GM12878 (cell line): ENCODE measurements at regions not wholly inside any gene's neighbourhood (a gene's known extent, or its start where the extent isn't known, plus 50 kb on each side); places are given as distances from the start of the nearest gene placed in this dataset.

Experiments used
- ATAC-seq: fragments of 200-7000 bp; cut with Tn5 transposase; 3 replicates; pipeline ENCODE4 v1.9.1; 2020; ENCODE audit warnings: mild to moderate bottlenecking, moderate library complexity
- BruUV-seq: library from RNA; stranded (reverse); fragments of 400-500 nt; replicated peaks from 2 replicates; lab custom pipeline; 2021; lab: Mats Ljungman, UMichigan
- CTCF ChIA-PET: fragments of 300-600 bp; sonication (Branson Sonifier 250); formaldehyde crosslinking; extraction: SDS; loops from one replicate; lab custom pipeline; 2021; ENCODE audit warnings: inconsistent platforms; lab: Yijun Ruan, JAX
- POLR2A ChIA-PET: fragments of 350-600 bp; formaldehyde crosslinking; extraction: SDS; loops from one replicate; lab custom pipeline; 2021; ENCODE audit warnings: inconsistent platforms; lab: Charles Lee
- RAD21 ChIA-PET: fragments of 300-600 bp; sonication (Branson Sonifier 250); formaldehyde crosslinking; loops from one replicate; lab custom pipeline; 2023; ENCODE audit warnings: antibody characterized with exemption; ENCODE audit not compliant: unreplicated experiment; lab: Charles Lee
- SMC1A ChIA-PET: fragments of 300-600 bp; sonication (Branson Sonifier 250); formaldehyde crosslinking; loops from one replicate; lab custom pipeline; 2023; ENCODE audit not compliant: unreplicated experiment, uncharacterized antibody; lab: Charles Lee
- DNase-seq: peaks from one replicate; pipeline ENCODE4 v3.0.0-alpha.2; 2011; ENCODE audit warnings: low read depth, low spot score
- FAIRE-seq: peaks from 3 replicates; lab custom pipeline; 2011; peaks lifted over from hg19 to GRCh38; lab: Jason Lieb, UNC
- H2AFZ ChIP-seq: 2 replicates; pipeline ENCODE4 v1.6.0; 2011; ENCODE audit warnings: low read depth, low read length, control low read depth; ENCODE audit not compliant: control insufficient read depth
- H3K27ac ChIP-seq: 2 replicates; pipeline ENCODE4 v1.5.1; 2011; ENCODE audit warnings: control low read depth; ENCODE audit not compliant: control insufficient read depth, insufficient read depth
- H3K27me3 ChIP-seq, 2 experiments: replicated peaks in 1 of 2; 2 replicates each; pipeline versions ENCODE4 v1.6.0 to v1.6.1; 2011; ENCODE audit warnings: low read length in 1 of 2; ENCODE audit not compliant: control insufficient read depth in 2 of 2, insufficient read depth in 2 of 2
- H3K36me3 ChIP-seq, 2 experiments: 2 replicates each; pipeline ENCODE4 v1.5.1; 2011; ENCODE audit warnings: low read length in 1 of 2; ENCODE audit not compliant: control insufficient read depth in 2 of 2, insufficient read depth in 2 of 2
- H3K4me1 ChIP-seq: 2 replicates; pipeline ENCODE4 v1.6.1; 2011; ENCODE audit warnings: mild to moderate bottlenecking, low read length, moderate library complexity, mixed read lengths; ENCODE audit not compliant: control insufficient read depth, insufficient read depth
- H3K4me2 ChIP-seq: 2 replicates; pipeline ENCODE4 v1.6.0; 2011; ENCODE audit warnings: control low read depth; ENCODE audit not compliant: control insufficient read depth, insufficient read depth
- H3K4me3 ChIP-seq: fragments of 200-600 bp; sonication (generic); 2 replicates; pipeline ENCODE4 v1.5.1; 2016
- H3K79me2 ChIP-seq: 2 replicates; pipeline ENCODE4 v1.6.0; 2011; ENCODE audit warnings: low read length; ENCODE audit not compliant: control insufficient read depth, insufficient read depth
- H3K9ac ChIP-seq: 2 replicates; pipeline ENCODE4 v1.8.0; 2011; ENCODE audit warnings: low read length, control low read depth, mixed read lengths; ENCODE audit not compliant: control insufficient read depth, insufficient read depth
- H3K9me3 ChIP-seq: replicated peaks from 3 replicates; pipeline ENCODE4 v1.5.1; 2011; ENCODE audit warnings: mild to moderate bottlenecking, low read length; ENCODE audit not compliant: control insufficient read depth, insufficient read depth
- H4K20me1 ChIP-seq: 2 replicates; pipeline ENCODE4 v1.6.0; 2011; ENCODE audit not compliant: control insufficient read depth, insufficient read depth
- HCFC1 ChIP-seq: fragments of 150-350 bp; IDR thresholded peaks from 2 replicates; pipeline ENCODE4 v1.6.1; 2014; ENCODE audit warnings: low read length
- HDAC6 ChIP-seq: fragments of 200-600 bp; sonication (generic); IDR thresholded peaks from one replicate; pipeline ENCODE4 v1.8.0; 2017; ENCODE audit warnings: antibody characterized with exemption; ENCODE audit not compliant: unreplicated experiment
- IRF4 ChIP-seq: IDR thresholded peaks from 2 replicates; pipeline ENCODE4 v1.6.1; 2011; ENCODE audit warnings: low read depth, low read length
- LARP7 ChIP-seq: fragments of 450-650 bp; IDR thresholded peaks from 2 replicates; pipeline ENCODE4 v1.6.1; 2017; ENCODE audit warnings: mild to moderate bottlenecking
- POLR2AphosphoS5 ChIP-seq: IDR thresholded peaks from 2 replicates; pipeline ENCODE4 v1.6.1; 2011; ENCODE audit warnings: mild to moderate bottlenecking, low read length, inconsistent platforms
- WGBS: methylation state at CpG from one replicate; pipeline ENCODE4 v1.1.6; 2016; ENCODE audit warnings: low lambda C conversion rate; ENCODE audit not compliant: insufficient replicate concordance, insufficient coverage; ENCODE audit errors: missing lambda C conversion rate; 5-methylcytosine and 5-hydroxymethylcytosine counted together
- in situ Hi-C: fragments of 300-500 bp; cut with MboI; formaldehyde crosslinking; loops from 9 replicates; pipeline ENCODE4 v1.14.3; 2018; ENCODE audit warnings: mixed read lengths
- intact Hi-C: fragments of 100-400 bp; cut with micrococcal nuclease; formaldehyde crosslinking; loops from one replicate; pipeline ENCODE4 v1.14.2; 2022; ENCODE audit not compliant: unreplicated experiment
- TF ChIP-seq, protein P1 (sequence below): fragments of 450-650 bp; IDR thresholded peaks from 2 replicates; pipeline ENCODE4 v1.6.1; 2017; ENCODE audit warnings: antibody characterized with exemption, mild to moderate bottlenecking, moderate library complexity

DNA sequence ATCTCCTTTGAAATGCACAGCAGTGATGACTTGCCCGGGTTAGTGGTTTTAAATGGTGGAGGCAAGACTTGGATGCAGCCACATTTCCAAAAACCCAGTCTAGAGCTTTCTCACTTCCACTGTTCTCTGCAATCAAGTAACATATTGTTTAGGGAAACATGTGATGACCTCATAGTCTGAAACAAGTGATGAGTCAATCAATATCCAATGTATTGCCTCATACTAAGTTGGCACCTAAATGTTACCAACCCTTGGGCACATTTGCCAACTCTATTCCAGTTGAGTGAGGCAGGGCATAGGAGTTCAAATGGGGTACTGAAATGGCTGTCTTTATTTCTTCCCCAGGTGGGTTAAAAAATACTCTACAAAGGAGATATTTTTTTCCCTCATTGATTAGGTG, 1105.4 kb downstream of the VRK1 start:
- ATAC-seq = no peak
- SMC1A ChIA-PET = no interaction called here
- 0% methylated on average over 1 of the region's 1 CpG for WGBS

DNA sequence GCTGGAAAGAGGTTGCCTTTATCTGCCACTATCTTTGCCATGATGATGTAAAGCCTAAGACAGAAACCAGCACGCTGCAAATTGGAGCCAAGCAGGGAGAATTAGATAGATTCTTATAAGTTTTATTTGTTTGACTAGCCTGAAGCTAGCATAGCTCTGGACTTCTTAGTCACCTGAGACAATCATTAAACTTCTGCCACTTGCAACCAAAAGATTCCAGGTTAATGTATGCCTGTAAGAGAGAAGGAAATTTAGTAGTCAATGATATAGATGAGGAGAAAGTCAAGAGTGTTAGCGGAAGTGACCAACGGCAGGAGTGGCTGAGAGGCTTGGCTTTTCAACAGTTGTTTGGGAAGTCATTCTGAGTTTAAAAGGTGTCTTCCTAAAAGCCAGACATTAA, 1106.6 kb downstream of the VRK1 start:
- no TSS peak for BruUV-seq
- no peak overlapping the region for H3K4me3 ChIP-seq
- no peak overlapping the region for H2AFZ ChIP-seq
- 61% methylated on average over 3 of the region's 3 CpGs for WGBS
- ChIA-PET SMC1A (no interaction called here), CTCF (no interaction called here), POLR2A (no interaction called here), RAD21 (no interaction called here)
- DNase-seq (no peak), FAIRE-seq (no peak), ATAC-seq (no peak)
- H3K4me2 ChIP-seq = no peak overlapping the region
- H3K4me1 ChIP-seq = no peaks in the 10 kb centered on the region
- H3K9ac ChIP-seq = no peak overlapping the region
- H3K9me3 ChIP-seq = no peaks in the 10 kb centered on the region
- no peaks in the 10 kb centered on the region for H3K79me2 ChIP-seq
- no peaks in the 10 kb centered on the region for H3K36me3 ChIP-seq
- no peaks in the 10 kb centered on the region for H4K20me1 ChIP-seq
- H3K27me3 ChIP-seq = no peaks in the 10 kb centered on the region
- no peak for TF ChIP-seq POLR2AphosphoS5
- intact Hi-C loops (no loop called here), in situ Hi-C loops (no loop called here)
- H3K27ac ChIP-seq = no peak overlapping the region

More for the DNA sequence above, 1105.4 kb downstream of the VRK1 start:
- POLR2A ChIA-PET = no interaction called here
- no peak for DNase-seq
- in situ Hi-C loops = no loop called here
- FAIRE-seq = no peak
- H3K9me3 ChIP-seq = no peaks in the 10 kb centered on the region
- no peaks in the 10 kb centered on the region for H3K79me2 ChIP-seq
- H3K27me3 ChIP-seq = no peaks in the 10 kb centered on the region
- H3K27ac ChIP-seq = no peak overlapping the region
- TF ChIP-seq, protein P1, sequence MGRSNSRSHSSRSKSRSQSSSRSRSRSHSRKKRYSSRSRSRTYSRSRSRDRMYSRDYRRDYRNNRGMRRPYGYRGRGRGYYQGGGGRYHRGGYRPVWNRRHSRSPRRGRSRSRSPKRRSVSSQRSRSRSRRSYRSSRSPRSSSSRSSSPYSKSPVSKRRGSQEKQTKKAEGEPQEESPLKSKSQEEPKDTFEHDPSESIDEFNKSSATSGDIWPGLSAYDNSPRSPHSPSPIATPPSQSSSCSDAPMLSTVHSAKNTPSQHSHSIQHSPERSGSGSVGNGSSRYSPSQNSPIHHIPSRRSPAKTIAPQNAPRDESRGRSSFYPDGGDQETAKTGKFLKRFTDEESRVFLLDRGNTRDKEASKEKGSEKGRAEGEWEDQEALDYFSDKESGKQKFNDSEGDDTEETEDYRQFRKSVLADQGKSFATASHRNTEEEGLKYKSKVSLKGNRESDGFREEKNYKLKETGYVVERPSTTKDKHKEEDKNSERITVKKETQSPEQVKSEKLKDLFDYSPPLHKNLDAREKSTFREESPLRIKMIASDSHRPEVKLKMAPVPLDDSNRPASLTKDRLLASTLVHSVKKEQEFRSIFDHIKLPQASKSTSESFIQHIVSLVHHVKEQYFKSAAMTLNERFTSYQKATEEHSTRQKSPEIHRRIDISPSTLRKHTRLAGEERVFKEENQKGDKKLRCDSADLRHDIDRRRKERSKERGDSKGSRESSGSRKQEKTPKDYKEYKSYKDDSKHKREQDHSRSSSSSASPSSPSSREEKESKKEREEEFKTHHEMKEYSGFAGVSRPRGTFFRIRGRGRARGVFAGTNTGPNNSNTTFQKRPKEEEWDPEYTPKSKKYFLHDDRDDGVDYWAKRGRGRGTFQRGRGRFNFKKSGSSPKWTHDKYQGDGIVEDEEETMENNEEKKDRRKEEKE = no peak
- no peak for TF ChIP-seq HDAC6
- no peak for TF ChIP-seq LARP7
- no peak for TF ChIP-seq HCFC1
- no peak for TF ChIP-seq IRF4
- H2AFZ ChIP-seq = no peak overlapping the region
- no peaks in the 10 kb centered on the region for H3K36me3 ChIP-seq
- CTCF ChIA-PET = no interaction called here
- H3K9ac ChIP-seq = no peak overlapping the region
- no peak overlapping the region for H3K4me2 ChIP-seq
- intact Hi-C loops = no loop called here
- H3K4me1 ChIP-seq = no peaks in the 10 kb centered on the region
- no peaks in the 10 kb centered on the region for H4K20me1 ChIP-seq
- BruUV-seq = no TSS peak
- H3K4me3 ChIP-seq = no peak overlapping the region
- RAD21 ChIA-PET = no interaction called here
